Activated B cell treated with CpG ODN at 0.5 μM for 24 hours (primary cell): ENCODE measurements at regions not wholly inside any gene's neighbourhood (a gene's known extent, or its start where the extent isn't known, plus 50 kb on each side); places are given as distances from the start of the nearest gene placed in this dataset.

Experiments used
- ATAC-seq: fragments of 200-7000 bp; cut with Tn5 transposase; one replicate; pipeline ENCODE4 v1.10.0; 2021; ENCODE audit warnings: low read depth, mild to moderate bottlenecking, moderate library complexity
- CTCF ChIA-PET: fragments of 350-600 bp; sonication (Branson Sonifier 250); formaldehyde crosslinking; loops from one replicate; lab custom pipeline; 2021; ENCODE audit warnings: antibody characterized with exemption; lab: Charles Lee
- POLR2A ChIA-PET: fragments of 350-600 bp; sonication (Branson Sonifier 250); formaldehyde crosslinking; loops from one replicate; lab custom pipeline; 2021; ENCODE audit warnings: antibody characterized with exemption; lab: Charles Lee
- DNase-seq: peaks from one replicate; pipeline ENCODE4 v3.0.0; 2022
- H3K27ac Mint-ChIP-seq: one replicate; pipeline ENCODE4 v1.8.0; 2020; ENCODE audit warnings: mixed read lengths
- H3K27me3 Mint-ChIP-seq: one replicate; pipeline ENCODE4 v1.8.0; 2021; ENCODE audit warnings: mixed read lengths
- H3K36me3 Mint-ChIP-seq: one replicate; pipeline ENCODE4 v1.8.0; 2021; ENCODE audit warnings: low read depth, mixed read lengths
- H3K4me1 Mint-ChIP-seq: one replicate; pipeline ENCODE4 v1.8.0; 2021; ENCODE audit warnings: mixed read lengths
- H3K4me3 Mint-ChIP-seq: one replicate; pipeline ENCODE4 v1.8.0; 2020; ENCODE audit warnings: mild to moderate bottlenecking, mixed read lengths
- H3K9me3 Mint-ChIP-seq: one replicate; pipeline ENCODE4 v1.8.0; 2020; ENCODE audit warnings: mixed read lengths
- intact Hi-C: fragments of 100-400 bp; cut with micrococcal nuclease; formaldehyde crosslinking; loops from one replicate; pipeline ENCODE4 v1.15.1; 2024
- TF ChIP-seq, protein P1 (sequence below): fragments of 200-600 bp; IDR thresholded peaks from one replicate; pipeline ENCODE4 v1.8.0; 2022; ENCODE audit warnings: antibody characterized with exemption, mild to moderate bottlenecking

DNA sequence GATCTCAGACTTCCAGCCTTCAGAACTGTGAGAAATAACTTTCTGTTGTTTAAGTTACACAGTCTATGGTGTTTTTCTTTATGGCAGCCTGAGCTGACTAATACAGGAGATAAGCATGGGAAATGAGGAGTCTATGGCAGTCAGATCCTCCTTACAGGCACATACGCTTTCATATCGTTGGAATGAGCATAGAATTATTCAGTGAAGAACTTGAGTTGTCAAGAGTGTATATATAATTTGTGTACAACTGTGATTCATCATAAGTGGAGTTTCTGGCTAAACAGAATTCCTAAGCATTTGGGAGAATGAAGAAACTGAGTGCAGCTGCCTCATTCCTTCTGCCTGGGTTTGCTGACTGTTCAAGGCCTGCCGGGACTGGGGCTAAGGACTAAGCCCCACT, 516.7 kb downstream of the ADRA2A start:
- no peak overlapping the region for H3K27ac Mint-ChIP-seq
- TF ChIP-seq, protein P1, sequence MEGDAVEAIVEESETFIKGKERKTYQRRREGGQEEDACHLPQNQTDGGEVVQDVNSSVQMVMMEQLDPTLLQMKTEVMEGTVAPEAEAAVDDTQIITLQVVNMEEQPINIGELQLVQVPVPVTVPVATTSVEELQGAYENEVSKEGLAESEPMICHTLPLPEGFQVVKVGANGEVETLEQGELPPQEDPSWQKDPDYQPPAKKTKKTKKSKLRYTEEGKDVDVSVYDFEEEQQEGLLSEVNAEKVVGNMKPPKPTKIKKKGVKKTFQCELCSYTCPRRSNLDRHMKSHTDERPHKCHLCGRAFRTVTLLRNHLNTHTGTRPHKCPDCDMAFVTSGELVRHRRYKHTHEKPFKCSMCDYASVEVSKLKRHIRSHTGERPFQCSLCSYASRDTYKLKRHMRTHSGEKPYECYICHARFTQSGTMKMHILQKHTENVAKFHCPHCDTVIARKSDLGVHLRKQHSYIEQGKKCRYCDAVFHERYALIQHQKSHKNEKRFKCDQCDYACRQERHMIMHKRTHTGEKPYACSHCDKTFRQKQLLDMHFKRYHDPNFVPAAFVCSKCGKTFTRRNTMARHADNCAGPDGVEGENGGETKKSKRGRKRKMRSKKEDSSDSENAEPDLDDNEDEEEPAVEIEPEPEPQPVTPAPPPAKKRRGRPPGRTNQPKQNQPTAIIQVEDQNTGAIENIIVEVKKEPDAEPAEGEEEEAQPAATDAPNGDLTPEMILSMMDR, result no peak
- no peak for ATAC-seq
- peaks cover 2% of the 10 kb centered on the region for H3K9me3 Mint-ChIP-seq
- no peak overlapping the region for H3K4me3 Mint-ChIP-seq
- CTCF ChIA-PET, result no interaction called here
- peaks cover 2% of the 10 kb centered on the region for H3K27me3 Mint-ChIP-seq
- no peak for DNase-seq
- POLR2A ChIA-PET, result no interaction called here
- H3K36me3 Mint-ChIP-seq, result no peaks in the 10 kb centered on the region
- no peaks in the 10 kb centered on the region for H3K4me1 Mint-ChIP-seq
- intact Hi-C loops, result no loop called here

DNA sequence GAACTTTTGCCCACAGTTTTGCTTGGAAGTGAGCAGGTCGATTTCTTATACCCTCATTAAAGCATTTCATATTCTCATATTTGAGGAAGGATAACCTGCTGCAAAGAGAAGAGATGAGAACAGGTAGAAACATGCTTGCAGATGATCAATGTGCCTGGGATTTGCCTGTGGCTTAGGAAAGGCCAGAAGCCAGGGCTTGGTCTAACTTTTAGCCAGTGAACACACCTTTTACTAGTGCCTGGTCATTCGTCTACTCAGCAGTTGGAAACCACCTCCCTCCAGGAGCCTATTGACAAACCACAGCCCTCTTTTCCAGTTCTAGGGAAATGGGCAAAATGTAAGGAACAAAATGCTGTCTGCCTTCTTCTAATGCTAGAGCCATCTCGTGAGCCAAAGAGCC, 518.3 kb downstream of the ADRA2A start:
- no peak for DNase-seq
- intact Hi-C loops, result loop anchor here (5.0 kb wide), 2 partner anchors 703 to 1288 kb away; no protein-coding TSS in a partner anchor
- Mint-ChIP-seq H3K27ac (no peak overlapping the region), H3K4me1 (no peaks in the 10 kb centered on the region), H3K4me3 (no peak overlapping the region), H3K9me3 (peaks cover 2% of the 10 kb centered on the region), H3K36me3 (no peaks in the 10 kb centered on the region), H3K27me3 (peaks cover 4% of the 10 kb centered on the region)
- TF ChIP-seq, protein P1, result no peak
- ATAC-seq, result no peak
- ChIA-PET POLR2A (no interaction called here), CTCF (no interaction called here)

DNA sequence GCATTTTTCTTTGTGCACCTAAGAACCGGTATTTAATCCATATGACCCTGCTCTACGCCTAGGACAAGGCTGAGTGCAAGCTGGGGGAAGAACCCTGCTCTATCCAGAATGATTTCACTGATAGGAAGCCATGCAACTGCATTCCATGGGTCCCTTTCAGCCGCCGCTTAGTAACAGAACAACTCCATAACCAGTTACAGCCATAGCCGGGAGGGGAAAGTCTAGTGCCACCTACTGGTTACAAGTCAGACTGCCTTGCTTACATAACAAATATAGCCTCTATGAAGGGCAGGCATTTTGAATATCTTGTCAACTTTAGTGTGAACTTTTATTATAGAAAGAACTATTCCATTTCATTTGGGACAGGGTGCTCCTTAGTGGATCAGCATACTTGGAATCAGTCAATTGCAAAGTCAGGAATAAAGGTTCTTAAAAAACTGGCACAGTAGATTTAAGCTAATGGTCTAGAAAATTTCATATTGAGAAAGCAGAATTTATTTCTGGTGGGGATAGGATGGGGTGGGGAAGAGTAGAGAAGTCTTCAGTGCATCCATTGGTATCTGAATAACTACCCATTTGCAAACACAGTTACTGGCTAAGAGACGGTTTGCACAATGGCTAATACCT, 521.7 kb downstream of the ADRA2A start:
- no peak overlapping the region for H3K4me3 Mint-ChIP-seq
- POLR2A ChIA-PET, result no interaction called here
- no peaks in the 10 kb centered on the region for H3K4me1 Mint-ChIP-seq
- peaks cover 5% of the 10 kb centered on the region for H3K27me3 Mint-ChIP-seq
- TF ChIP-seq, protein P1, result no peak
- DNase-seq, result no peak
- no peak for ATAC-seq
- no peaks in the 10 kb centered on the region for H3K36me3 Mint-ChIP-seq
- H3K9me3 Mint-ChIP-seq, result no peaks in the 10 kb centered on the region
- intact Hi-C loops, result loop anchor here (5.0 kb wide), 2 partner anchors 706 to 1291 kb away; no protein-coding TSS in a partner anchor
- no peak overlapping the region for H3K27ac Mint-ChIP-seq
- CTCF ChIA-PET, result interaction anchor here (0.8 to 1.7 kb wide), 10 partner anchors 15 to 991 kb away, joined by 3 to 9 read pairs (median 3); partner anchors contain the start of gene ADRA2A

DNA sequence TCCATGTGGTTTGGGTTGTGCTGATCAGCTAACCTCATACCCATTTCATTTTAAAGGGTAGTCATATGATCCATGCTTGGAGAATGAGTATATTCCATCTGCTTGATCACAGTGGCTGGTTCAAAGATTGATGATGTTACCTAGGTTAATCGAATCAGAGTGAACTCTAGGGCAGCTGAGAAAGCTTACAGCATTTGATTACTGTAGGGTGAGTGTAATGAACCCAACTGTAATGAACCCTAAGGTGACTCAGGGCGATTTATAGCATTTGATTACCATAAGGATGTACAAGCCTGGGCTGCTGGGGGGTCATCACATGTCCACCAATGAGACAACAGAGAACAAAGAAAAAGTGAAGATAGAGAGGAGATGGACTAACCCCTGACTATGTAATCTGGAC, 523.1 kb downstream of the ADRA2A start:
- Mint-ChIP-seq H3K9me3 (no peaks in the 10 kb centered on the region), H3K4me3 (no peak overlapping the region), H3K27me3 (peaks cover 5% of the 10 kb centered on the region), H3K27ac (no peak overlapping the region), H3K4me1 (no peaks in the 10 kb centered on the region), H3K36me3 (no peaks in the 10 kb centered on the region)
- intact Hi-C loops, result loop anchor here (5.0 kb wide), 2 partner anchors 708 to 1293 kb away; no protein-coding TSS in a partner anchor
- DNase-seq (no peak), ATAC-seq (no peak)
- TF ChIP-seq, protein P1, result no peak
- ChIA-PET CTCF (interaction anchor here (1.1 to 1.2 kb wide), 2 partner anchors 57 to 854 kb away, joined by 3 to 9 read pairs; no protein-coding TSS in a partner anchor), POLR2A (interaction anchor here (0.5 kb wide), 1 partner anchor 681 kb away, joined by 7 read pairs; the partner anchor contains the start of genes BBIP1 and SHOC2)

DNA sequence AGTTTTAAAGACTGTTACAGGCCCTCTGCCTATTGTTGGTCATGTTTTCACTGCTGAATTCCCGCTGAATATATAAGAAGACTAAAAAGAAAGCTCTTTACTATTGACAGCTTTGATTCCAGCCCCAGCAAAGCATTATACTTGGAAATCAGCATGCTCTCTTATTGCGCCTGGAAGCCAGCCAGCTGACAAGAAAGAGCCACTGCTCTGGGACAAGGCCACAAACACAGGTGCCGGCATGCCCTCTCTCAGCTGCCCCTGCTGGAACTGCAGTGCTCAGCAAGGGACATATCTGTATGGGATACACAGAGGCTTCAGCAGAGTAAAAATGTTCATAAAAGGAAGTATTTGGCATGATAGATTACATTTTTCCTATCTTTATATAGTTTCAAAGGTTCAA, 523.9 kb downstream of the ADRA2A start:
- no peaks in the 10 kb centered on the region for H3K4me1 Mint-ChIP-seq
- intact Hi-C loops, result no loop called here
- ATAC-seq (no peak), DNase-seq (no peak)
- POLR2A ChIA-PET, result no interaction called here
- H3K4me3 Mint-ChIP-seq, result no peak overlapping the region
- no peaks in the 10 kb centered on the region for H3K36me3 Mint-ChIP-seq
- no peaks in the 10 kb centered on the region for H3K9me3 Mint-ChIP-seq
- CTCF ChIA-PET, result no interaction called here
- TF ChIP-seq, protein P1, result no peak
- H3K27ac Mint-ChIP-seq, result no peak overlapping the region
- peaks cover 5% of the 10 kb centered on the region for H3K27me3 Mint-ChIP-seq
